HG03108 (cell line): ENCODE measurements at regions not wholly inside any gene's neighbourhood (a gene's known extent, or its start where the extent isn't known, plus 50 kb on each side); places are given as distances from the start of the nearest gene placed in this dataset.
"Not testable (repeated sequence)": the region's sequence is repeated elsewhere in the genome, so short reads cannot be mapped to it uniquely, and the experiment has no call there.

Source experiments
- ATAC-seq: cut with Tn5 transposase; IDR thresholded peaks from one replicate; pipeline ENCODE4 v1.9.1; 2021; ENCODE audit warnings: moderate library complexity; ENCODE audit not compliant: unreplicated experiment

DNA sequence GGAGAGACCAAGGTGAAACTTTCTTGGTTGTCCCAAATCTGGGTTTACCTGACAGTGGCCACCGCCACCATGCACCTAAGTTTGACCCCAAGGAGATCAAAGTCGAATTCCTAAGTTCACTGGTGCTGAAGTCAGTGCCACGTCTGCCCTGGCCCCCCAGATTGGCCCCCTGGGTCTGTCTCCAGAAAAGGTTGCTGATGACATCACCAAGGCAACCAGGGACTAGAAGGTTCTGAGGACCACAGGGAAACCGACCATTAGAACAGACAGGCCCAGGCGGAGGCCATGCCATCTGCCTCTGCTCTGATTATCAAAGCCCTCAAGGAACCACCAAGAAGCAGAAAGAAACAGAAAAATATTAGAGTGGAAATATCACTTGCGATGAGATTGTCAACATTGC, 91.2 kb downstream of the DLL1 start:
- no peak for ATAC-seq

DNA sequence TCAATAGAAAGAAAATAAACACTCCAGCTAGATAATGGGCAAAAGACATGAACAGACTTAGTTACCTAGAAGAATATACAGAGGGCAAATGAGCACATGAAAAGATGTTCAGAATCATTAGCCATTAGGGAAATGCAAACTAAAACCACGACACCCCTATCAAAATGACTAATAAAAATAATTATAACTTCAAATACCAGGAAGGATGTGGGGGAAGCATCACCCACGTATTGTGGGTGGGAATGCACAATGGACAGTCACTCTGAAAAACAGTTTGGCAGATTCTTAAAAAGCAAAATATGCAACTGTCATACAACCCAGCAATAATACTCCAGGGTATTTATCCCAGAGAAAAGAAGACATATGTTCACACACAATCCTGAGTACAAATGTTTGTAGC, 92.6 kb downstream of the DLL1 start:
- no peak for ATAC-seq

DNA sequence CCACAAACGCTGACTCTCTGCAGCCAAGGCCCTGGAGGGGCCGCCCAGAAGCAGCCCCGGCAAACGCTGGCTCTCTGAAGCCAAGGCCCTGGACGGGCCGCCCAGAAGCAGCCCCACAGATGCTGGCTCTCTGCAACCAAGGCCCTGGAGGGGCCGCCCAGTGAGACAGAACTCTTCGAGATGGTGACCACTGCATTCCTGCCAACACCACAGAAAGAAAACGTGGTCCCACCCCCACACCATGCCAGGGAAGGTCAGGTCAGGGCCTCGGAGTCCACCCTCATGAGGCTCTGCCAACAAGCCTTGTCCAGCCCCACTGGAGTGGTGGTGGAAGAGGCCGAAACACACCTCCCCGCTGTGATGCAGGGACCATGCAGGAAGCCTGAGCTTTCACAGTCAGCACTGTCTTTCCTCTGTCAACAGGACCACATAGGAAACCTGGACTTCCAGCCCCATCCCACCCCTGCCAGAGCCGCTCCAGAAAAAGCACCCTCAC, 97.5 kb downstream of the DLL1 start:
- no peak for ATAC-seq

DNA sequence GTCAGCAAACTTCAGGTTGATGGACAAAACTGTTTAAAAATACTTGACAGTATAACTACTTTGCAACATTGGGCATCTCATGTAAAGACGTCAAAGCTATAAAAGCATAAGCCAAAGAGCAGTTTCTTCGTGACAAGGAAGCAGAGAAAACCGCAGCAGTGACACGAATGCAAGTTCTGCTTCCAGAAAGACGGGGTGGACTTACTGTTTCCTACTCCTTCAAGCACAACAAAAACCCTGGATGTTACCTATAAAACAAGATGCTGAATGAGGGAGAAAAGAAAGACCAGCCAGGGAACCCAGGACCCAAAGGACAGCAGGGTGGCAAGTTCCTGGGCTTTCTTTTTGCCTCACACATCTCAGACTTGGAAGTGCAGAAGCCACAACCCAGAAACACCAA, 98.0 kb downstream of the DLL1 start:
- ATAC-seq: no peak

DNA sequence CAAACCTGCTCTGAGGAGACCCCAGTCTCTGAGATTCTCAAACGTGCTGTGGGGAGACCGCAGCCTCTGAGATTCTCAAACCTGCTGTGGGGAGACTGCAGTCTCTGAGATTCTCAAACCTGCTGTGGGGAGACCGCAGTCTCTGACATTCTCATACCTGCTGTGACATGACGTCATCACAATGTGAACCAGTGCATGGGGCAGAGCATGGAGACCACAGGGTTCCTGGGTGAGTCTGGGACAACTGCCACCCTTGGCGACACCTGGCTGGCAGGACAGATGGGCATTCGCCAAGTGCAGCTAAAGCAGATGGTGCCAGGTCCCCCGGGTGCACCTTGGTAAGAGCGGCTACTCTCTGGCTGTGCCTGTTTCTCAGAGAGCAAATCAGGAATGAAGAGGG, 98.8 kb downstream of the DLL1 start:
- not testable (repeated sequence) for ATAC-seq

DNA sequence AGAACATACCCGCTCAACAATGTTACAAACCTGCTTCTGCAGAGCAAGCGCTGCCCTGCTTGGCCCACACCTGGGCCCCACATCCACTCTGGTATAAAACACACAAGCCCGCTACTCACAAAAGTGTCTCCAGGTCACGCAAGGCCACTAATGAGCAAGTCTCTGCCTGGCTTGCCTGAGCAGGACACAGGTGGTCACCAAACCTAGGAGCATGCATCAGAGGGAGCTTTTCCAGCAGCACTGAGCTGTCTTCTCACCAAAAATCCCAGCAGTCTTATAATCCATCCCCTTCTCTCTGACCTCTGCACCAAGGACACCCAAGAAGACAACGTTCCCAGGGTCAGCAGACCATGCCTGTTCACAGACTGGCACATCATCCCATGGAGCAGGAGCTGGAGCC, 100.8 kb downstream of the DLL1 start:
- no peak for ATAC-seq

DNA sequence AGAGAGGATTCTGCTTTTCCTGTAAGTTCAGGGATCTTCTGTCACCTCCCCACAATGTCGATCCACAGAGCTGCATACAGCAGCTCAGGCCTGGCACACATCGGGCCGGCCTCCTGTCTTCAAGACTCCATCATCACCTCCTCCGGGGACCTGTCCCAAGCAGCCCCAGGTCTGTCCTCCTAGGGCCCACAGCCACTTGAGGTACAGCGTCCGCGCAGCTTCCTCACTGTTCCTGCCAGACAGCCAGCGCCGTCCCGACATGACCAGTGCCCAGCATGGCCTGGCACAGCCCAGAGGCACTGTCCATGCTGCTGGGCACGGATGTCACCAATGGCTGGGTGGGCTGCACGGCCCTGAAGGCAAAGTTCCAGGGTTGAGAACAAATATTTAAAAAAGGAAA, 101.6 kb downstream of the DLL1 start:
- ATAC-seq: no peak

DNA sequence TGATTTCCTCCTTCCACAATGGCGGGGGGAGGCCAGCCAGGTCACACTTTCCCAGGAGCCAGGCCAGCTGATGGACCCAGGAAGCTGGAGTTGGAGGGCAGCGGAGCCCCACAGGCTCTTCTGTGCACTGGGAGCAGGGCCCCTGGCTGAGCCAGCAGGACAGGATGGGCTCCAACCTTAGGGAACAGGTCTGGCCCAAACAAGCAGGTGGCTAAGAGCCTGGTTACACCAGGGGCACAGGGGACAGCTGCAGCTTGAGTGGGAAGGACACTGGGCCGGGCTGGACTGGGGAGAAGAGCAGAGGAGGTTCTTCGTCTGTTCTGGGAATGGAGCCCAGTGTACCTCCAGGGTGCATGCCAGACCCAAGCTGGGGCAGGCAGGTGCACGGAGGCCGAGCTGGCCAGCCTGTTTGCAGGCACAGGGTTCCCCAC, 102.3 kb downstream of the DLL1 start:
- no peak for ATAC-seq

DNA sequence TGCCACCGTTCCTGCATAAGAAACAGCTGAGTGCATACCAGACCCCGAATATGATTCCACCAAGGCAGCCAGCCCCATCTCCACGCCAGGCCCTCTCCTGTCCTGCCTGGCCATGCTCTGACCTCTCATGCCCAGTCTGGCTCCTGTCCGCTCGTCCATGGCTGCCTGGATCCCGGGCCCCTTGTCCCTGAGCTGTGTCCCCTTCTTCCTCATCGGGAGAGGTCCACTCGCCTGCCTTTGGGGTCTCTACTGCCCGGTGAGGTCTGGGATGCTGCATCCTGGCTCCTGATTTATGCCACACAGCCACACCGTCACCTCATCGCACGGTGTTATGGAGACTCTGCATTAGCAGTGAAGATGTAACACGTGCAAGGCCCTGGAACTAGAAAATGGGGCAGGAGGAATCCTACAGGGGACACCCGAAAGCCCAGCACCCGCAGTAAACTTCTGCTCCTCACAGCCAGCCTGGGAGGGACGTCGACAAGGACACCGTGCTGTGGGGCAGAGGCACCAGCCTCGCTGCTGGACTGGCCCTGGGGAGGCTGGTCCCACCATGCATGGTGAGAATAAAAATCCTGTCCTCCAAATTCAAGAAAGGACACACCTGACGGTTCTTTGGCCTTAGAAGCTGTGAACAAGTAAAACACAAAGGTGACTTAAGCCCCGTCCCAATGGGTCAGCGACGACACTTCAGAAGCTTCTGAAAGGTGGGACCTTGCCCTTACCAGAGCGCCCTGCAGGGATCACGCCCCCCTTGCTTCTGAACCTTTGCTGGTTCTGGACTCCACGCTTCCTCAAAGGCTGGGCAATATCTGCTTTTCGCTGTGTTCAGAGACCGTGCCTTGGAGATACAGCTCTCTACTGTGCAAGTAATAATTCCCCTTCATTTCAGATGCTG, 103.0 kb downstream of the DLL1 start:
- ATAC-seq: no peak

DNA sequence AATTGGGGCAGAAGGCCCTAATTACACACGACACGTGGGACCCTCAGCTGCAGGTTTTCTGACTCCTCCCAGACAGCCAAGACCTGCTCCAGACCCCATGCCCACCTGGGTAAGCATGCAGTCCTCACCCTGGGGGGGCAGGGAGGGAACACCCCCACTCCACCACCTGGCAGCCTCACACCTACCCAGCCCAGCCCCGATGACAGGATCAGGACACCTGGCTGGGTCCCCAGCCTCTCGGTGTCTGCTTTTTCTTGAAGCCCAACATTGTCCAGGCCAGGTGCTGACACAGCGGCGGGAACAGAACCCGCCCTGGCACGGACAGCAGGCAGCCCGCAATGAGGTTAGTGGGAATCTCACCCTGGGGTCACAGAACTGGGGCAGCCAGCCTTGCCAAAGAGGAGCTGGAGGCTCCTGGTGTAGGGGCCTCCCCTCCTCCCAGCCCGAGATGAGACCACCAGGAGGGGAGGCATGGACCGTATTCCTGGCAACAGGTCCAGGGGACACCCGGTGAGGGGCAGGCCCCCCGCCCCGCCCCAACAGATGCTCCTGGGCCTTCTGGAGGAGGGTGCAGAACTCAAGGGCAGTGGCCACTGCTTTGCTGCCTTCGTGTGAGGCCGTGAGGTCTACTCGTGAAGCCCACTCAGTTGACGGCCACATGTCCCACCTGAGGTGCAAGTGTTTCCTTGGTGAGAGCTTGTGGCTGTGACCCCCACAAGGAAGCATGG, 103.8 kb downstream of the DLL1 start:
- no peak for ATAC-seq

DNA sequence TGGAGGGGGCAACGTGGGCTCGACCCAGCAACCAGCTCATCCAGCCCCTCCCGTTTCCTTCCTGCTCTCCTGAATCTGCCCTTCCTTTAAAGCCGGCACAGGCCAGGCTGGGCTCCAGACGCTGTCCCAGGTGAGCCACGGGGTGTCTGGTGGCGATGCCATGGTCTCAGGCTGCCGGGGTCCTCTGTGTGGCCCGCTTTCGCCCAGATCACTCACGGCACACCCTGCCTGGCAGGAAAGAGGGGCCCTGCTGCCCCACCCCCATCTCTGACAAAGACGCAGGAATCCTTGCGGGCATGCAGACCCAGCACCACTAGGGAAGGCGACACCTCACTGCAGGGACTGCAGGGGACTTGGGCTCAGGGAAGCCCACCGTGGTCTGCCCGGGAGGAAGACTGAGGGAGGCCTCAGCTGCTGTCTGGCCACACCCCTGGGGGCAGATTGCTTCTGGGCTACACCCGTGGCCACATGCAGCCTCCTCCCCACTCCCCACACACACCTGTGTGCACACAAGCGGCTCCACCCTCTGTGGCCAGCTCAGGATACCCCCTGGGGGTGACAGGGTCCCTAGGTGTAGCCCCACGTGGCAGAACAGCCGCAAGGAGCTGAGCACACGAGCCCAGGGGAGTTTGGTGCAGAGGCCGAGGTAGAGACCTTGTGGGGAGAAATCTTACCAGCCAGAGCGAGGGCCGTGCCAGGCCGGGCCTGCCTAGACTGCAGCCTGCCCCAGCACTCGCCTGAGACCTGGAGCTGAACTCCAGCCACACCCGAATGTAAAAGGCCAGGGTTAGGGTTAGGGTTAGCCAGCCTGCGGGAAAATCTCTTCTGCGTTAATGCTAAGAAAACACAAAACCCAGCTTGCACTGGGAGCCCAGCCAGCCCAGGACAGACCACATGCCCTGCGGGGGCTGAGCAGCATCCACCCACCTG, 104.6 kb downstream of the DLL1 start:
- ATAC-seq: no peak

DNA sequence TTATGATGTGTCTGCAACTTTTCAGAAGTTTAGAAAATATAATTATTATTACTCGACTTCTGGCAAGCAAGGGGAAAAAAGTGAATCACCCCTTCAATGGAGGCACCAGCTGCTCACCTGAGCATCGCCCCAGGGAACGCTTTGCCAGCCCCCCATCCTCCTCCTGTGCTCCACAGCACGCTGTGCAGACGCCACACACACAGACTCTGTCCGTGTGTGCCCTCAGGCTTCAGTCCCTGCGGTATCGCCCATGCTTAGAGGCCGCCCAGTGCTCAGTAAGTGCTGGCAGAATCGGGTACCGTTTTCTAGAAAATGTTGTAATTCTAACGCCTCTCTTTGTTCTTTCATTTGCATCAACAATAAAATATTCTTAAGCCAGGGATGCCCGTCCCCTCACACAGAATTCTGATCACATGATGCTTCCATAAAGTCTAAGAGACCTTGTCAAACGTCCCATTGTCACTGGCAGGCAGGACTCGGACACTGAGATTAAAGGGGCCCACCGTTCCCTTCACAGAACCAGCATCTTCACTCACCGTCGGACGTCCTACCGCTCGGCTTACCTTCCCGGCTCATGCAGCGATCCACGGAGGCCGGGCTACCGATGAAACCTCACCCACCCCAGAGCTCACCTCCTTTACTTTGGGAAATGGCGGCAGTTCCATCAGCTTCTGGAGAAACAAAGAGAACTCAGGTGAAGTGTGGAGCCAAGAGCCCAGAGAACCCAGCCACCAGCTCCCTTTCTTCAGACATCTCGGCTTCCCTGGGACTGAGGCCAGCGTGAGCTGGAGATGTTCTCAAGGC, 105.5 kb downstream of the DLL1 start:
- ATAC-seq: no peak

DNA sequence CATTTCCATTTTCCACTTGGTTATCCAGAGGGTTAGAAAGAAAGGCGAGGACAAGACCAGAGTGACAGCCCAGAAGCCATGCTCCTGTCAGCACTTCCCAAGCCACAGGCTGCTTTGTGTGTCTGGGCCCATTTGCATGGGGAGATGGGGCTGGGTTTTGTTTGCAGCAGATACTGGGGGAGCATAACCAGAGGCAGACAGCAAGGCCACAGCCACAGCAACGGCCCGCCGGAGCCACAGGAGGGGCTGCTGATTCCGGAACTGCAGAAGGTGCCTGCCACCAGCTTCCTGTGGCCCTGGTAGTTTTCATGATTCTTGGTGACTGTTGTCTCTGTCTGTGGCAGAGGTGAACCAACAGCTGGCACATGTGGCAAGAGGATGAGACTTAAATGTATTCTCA, 106.6 kb downstream of the DLL1 start:
- ATAC-seq: no peak

DNA sequence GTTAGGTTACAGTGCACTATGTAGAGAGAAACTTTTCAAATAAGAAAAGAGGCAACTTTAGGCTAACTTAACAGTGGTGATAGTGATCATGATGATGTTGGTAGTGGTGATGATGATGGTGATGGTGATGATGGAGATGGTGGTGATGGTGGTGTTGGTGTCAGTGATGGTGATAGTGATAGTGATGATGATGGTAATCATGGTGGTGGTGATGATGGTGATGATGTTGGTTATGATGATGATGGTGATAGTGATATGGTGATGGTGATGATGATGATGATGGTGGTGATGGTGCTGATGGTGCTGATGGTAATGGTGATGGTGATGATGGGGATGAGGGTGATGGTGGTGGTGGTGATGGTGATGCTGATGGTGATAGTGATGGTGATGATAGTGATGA, 107.4 kb downstream of the DLL1 start:
- ATAC-seq: no peak

DNA sequence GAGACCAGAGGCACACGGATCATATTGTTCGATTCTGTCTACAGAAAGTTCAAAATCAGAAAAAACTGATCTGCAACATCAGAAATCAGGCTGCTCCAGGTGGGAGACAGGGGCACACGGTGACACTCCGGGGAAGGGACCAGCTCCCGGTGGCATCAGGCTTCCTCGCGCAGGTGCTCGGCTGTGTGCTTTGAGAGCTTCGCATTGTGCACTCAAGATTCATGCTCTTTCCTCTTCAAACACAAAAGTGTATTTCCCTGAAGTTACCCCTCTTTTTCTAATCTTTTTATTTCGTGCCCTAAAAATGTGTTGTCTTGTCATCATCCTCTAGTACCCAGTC, 108.1 kb downstream of the DLL1 start:
- ATAC-seq: no peak

DNA sequence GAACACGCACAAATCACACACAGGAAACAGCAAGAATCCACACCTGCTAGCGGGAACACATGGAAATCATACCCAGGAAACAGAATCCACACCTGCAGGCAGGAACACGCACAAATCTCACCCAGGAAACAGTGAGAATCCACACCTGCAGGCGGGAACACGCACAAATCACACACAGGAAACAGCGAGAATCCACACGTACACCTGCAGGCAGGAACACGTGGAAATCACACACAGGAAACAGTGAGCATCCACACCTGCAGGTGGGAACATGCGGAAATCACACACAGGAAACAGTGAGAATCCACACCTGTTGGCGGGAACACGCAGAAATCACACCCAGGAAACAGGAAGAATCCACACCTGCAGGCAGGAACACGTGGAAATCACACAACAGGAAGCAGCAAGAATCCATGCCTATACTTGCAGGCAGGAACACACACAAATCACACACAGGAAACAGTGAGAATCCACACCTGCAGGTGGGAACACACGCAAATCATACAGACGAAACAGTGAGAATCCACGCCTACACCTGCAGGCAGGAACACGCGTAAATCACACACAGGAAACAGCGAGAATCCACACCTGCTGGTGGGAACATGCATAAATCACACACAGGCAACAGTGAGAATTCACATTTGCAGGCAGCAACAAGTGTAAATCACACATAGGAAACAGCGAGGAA, 108.6 kb downstream of the DLL1 start:
- ATAC-seq: no peak

DNA sequence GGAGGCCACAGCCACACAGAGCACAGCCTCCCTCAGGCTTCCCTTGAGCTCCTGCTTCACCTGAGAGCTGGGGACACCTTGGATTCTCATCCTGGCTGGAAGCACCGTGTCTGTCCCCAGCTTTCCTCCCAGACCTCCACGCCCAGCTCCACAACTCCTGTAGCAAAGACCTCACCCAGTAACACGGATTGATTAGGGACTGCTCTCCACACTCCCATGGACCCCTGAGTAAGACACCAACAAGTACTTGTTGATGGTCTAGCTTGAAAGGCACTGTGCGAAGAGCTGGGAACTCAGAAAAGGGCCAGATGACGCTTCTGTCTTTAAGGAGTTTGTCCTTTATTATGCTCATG, 109.6 kb downstream of the DLL1 start:
- ATAC-seq: no peak

DNA sequence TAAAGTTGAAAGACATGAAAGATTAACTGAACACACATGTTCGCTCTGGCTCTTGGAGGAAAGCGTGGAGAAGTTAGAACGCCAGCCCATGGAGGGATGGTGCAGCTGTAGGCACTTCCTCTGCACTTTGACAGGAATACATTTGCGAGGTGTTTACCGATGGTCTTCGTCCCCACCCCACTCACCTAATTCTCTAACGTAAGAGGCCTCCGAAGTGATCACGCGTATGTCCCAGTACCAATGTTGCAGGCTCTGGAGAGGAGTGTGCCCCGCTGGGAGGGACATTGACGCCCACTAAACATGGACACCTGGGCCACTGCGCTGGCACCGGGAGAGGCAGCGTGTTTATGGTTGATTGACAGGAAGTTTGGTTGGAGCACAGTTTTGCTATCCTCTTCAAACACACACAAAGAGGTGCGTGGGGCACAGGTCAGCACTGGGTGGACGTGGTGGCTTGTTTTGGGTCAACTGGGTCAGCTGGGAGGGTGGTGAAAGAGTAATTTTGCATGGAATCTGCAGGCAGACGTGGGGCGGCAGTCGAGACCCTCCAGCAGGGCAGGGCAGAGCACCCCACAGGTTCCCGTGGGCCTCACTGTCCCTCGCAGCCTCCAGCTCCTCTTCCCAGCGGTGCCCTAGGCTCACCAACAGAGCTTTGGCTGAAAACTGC, 110.1 kb downstream of the DLL1 start:
- no peak for ATAC-seq

DNA sequence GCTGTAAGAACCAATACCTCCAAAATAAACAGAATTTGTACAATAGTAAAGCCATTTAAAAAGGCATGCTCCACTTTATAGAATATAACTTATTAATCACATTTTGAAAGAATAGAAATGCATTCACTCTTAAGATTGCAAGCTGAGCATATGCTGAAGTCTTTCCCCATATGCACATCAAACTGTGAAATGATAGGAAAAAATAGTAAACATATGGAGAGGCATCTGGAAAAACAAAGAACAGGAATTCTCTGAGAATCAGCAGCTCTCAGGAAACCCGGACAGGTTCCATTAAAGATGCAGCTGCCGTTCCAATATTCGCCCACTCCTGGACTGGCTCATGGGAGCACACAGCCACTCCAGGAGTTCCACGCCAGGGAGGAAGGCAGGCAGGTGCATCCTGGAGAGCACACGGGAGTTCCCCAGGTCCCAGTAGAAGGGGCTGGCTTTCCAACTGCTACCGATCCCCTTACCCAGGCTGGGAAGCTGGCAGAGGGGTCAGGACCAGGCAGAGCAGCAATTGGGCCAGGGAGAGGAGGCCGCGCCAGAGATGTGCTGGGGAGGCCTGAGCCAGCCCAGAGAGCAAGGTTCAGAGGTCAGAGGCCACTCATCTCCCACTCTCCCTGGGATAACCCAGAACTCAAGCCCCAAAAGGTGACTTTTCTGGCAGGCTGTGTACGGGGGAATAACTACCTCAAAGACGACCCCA, 111.1 kb downstream of the DLL1 start:
- no peak for ATAC-seq
